Gastrocnemius medialis (tissue), 4 donors: ENCODE measurements at regions not wholly inside any gene's neighbourhood (a gene's known extent, or its start where the extent isn't known, plus 50 kb on each side); places are given as distances from the start of the nearest gene placed in this dataset.

Experiments
- POLR2A ChIP-seq, 2 donors: fragments of 450-650 bp; IDR thresholded peaks; one replicate each; pipeline ENCODE4 v1.6.1; 2017; ENCODE audit warnings: antibody characterized with exemption in 2 of 2, mild to moderate bottlenecking in 2 of 2, moderate library complexity in 2 of 2
- TF ChIP-seq, protein P1 (sequence below), 5 experiments: fragments of 450-650 bp in 3 of 5; fragments of 200-600 bp in 2 of 5; sonication (generic) in 2 of 5; IDR thresholded peaks in 4 of 5; conservative IDR thresholded peaks in 1 of 5; 1 replicate in 4 of 5; 2 replicates in 1 of 5; pipeline ENCODE4 v1.5.1; 2016 to 2019; ENCODE audit warnings: antibody characterized with exemption in 5 of 5, mild to moderate bottlenecking in 3 of 5, moderate library complexity in 3 of 5

DNA sequence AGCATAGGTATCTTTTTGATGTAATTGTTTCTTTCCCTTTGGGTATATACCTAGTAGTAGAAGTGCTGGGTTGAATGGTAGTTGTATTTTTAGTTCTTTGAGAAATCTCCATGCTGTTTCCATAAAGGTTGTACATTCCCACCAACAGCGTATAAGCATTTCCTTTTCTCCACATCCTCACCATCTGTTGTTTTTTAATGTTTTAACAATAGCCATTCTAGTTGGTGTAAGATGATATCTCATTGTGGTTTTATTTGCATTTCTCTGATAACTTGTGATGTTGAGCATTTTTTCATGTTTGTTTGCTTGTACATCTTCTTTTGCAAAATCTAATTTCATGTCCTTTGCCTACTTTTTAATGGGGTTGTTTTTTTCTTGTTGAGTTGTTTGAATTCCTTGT lies 80.0 kb upstream of the TMC3 start:
- no peak for TF ChIP-seq POLR2A (IDR thresholded peaks at IDR 0.05)
- TF ChIP-seq, protein P1, sequence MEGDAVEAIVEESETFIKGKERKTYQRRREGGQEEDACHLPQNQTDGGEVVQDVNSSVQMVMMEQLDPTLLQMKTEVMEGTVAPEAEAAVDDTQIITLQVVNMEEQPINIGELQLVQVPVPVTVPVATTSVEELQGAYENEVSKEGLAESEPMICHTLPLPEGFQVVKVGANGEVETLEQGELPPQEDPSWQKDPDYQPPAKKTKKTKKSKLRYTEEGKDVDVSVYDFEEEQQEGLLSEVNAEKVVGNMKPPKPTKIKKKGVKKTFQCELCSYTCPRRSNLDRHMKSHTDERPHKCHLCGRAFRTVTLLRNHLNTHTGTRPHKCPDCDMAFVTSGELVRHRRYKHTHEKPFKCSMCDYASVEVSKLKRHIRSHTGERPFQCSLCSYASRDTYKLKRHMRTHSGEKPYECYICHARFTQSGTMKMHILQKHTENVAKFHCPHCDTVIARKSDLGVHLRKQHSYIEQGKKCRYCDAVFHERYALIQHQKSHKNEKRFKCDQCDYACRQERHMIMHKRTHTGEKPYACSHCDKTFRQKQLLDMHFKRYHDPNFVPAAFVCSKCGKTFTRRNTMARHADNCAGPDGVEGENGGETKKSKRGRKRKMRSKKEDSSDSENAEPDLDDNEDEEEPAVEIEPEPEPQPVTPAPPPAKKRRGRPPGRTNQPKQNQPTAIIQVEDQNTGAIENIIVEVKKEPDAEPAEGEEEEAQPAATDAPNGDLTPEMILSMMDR (IDR thresholded peaks at IDR 0.05 in 4 of 5, conservative IDR thresholded peaks at IDR 0.05 in 1 of 5) = no peak
